Ishikawa (cell line): ENCODE measurements at regions not wholly inside any gene's neighbourhood (a gene's known extent, or its start where the extent isn't known, plus 50 kb on each side); places are given as distances from the start of the nearest gene placed in this dataset.

Experiments used
- CEBPB ChIP-seq: IDR thresholded peaks from 2 replicates; pipeline ENCODE4 v1.6.1; 2012
- CREB1 ChIP-seq: IDR thresholded peaks from 2 replicates; pipeline ENCODE4 v1.6.1; 2012; ENCODE audit warnings: low read depth
- EGR1 ChIP-seq: IDR thresholded peaks from 2 replicates; pipeline ENCODE4 v1.6.1; 2012
- EP300 ChIP-seq: IDR thresholded peaks from 2 replicates; pipeline ENCODE4 v1.6.1; 2012; ENCODE audit warnings: borderline replicate concordance
- FOXM1 ChIP-seq: IDR thresholded peaks from 2 replicates; pipeline ENCODE4 v1.6.1; 2012; ENCODE audit warnings: low read depth, borderline replicate concordance
- MAX ChIP-seq: IDR thresholded peaks from 2 replicates; pipeline ENCODE4 v1.6.1; 2012
- NFIC ChIP-seq: IDR thresholded peaks from 2 replicates; pipeline ENCODE4 v1.6.1; 2012
- RAD21 ChIP-seq: IDR thresholded peaks from 2 replicates; pipeline ENCODE4 v1.6.1; 2012; ENCODE audit warnings: low read depth
- REST ChIP-seq: IDR thresholded peaks from 2 replicates; pipeline ENCODE4 v1.6.1; 2012; ENCODE audit warnings: low read depth, mild to moderate bottlenecking
- TAF1 ChIP-seq: IDR thresholded peaks from 2 replicates; pipeline ENCODE4 v1.6.1; 2012; ENCODE audit warnings: low read depth, mild to moderate bottlenecking
- TCF12 ChIP-seq: IDR thresholded peaks from 2 replicates; pipeline ENCODE4 v1.6.1; 2012; ENCODE audit warnings: low read depth
- TEAD4 ChIP-seq: IDR thresholded peaks from 2 replicates; pipeline ENCODE4 v1.6.1; 2012
- USF1 ChIP-seq: IDR thresholded peaks from 2 replicates; pipeline ENCODE4 v1.6.1; 2012
- YY1 ChIP-seq: IDR thresholded peaks from 2 replicates; pipeline ENCODE4 v1.6.1; 2012; ENCODE audit warnings: low read depth
- ZBTB7A ChIP-seq: IDR thresholded peaks from 2 replicates; pipeline ENCODE4 v1.6.1; 2012; ENCODE audit warnings: low read depth

GRCh38 chr11:35878741-35879140 is 65.1 kb upstream of the LDLRAD3 start:
- TF ChIP-seq EP300 (no peak), RAD21 (no peak), ZBTB7A (no peak), CEBPB (0 out of 2 replicates have a peak, but pooled peaks have one; percentile 29), TEAD4 (no peak)

GRCh38 chr11:35879361-35879760 is 64.5 kb upstream of the LDLRAD3 start:
- TF ChIP-seq TEAD4 = no peak
- TF ChIP-seq MAX = no peak
- TF ChIP-seq ZBTB7A = no peak
- TF ChIP-seq REST = no peak
- no peak for TF ChIP-seq NFIC
- TF ChIP-seq CREB1 = no peak
- TF ChIP-seq EP300 = no peak
- no peak for TF ChIP-seq EGR1
- no peak for TF ChIP-seq TCF12
- no peak for TF ChIP-seq YY1
- no peak for TF ChIP-seq USF1
- no peak for TF ChIP-seq CEBPB
- TF ChIP-seq FOXM1 = no peak
- TF ChIP-seq TAF1 = no peak
- TF ChIP-seq RAD21 = no peak

GRCh38 chr11:35886759-35887158 is 57.1 kb upstream of the LDLRAD3 start:
- TF ChIP-seq EP300 (no peak), EGR1 (no peak), ZBTB7A (no peak), MAX (no peak), USF1 (no peak), CEBPB (no peak), YY1 (no peak), RAD21 (no peak), TEAD4 (no peak), TAF1 (no peak), CREB1 (no peak), TCF12 (no peak), FOXM1 (no peak), REST (no peak), NFIC (no peak)

- TF ChIP-seq MAX (no peak), RAD21 (no peak), REST (no peak)
Observed at GRCh38 chr11:35887737-35888136, 56.1 kb upstream of the LDLRAD3 start.

- TF ChIP-seq CREB1 = no peak
- TF ChIP-seq ZBTB7A = no peak
- no peak for TF ChIP-seq MAX
Observed at GRCh38 chr11:35888961-35889360, 54.9 kb upstream of the LDLRAD3 start.
